Kidney (tissue), 13 donors: ENCODE measurements at regions not wholly inside any gene's neighbourhood (a gene's known extent, or its start where the extent isn't known, plus 50 kb on each side); places are given as distances from the start of the nearest gene placed in this dataset.
"Not testable (repeated sequence)": the region's sequence is repeated elsewhere in the genome, so short reads cannot be mapped to it uniquely, and the experiment has no call there.

Experiments used
- DNase-seq, 5 donors: peaks; one replicate each; pipeline ENCODE4 v3.0.0-alpha.2; 2013 to 2020
- FAIRE-seq: peaks from 2 replicates; lab custom pipeline; 2012; peaks lifted over from hg19 to GRCh38; lab: Jason Lieb, UNC
- H3K27ac ChIP-seq, 2 donors: one replicate each; pipeline ENCODE4 v1.7.0; 2013; ENCODE audit warnings: low read depth in 2 of 2, low read length in 2 of 2, inconsistent platforms in 1 of 2
- H3K27me3 ChIP-seq: one replicate; pipeline ENCODE4 v1.7.1; 2013; ENCODE audit warnings: low read length, inconsistent platforms; ENCODE audit not compliant: control insufficient read depth, insufficient read depth
- H3K36me3 ChIP-seq, 3 donors: one replicate each; pipeline versions ENCODE4 v1.7.0 to v1.7.1; 2013; ENCODE audit warnings: low read length in 3 of 3, control low read depth in 1 of 3, inconsistent platforms in 1 of 3; ENCODE audit not compliant: insufficient read depth in 3 of 3, control insufficient read depth in 2 of 3
- H3K4me1 ChIP-seq, 3 donors: one replicate each; pipeline versions ENCODE4 v1.7.0 to v1.7.1; 2013; ENCODE audit warnings: low read length in 3 of 3, inconsistent platforms in 1 of 3, low read depth in 1 of 3; ENCODE audit not compliant: control insufficient read depth in 2 of 3, insufficient read depth in 2 of 3
- H3K4me3 ChIP-seq, 3 donors: one replicate each; pipeline versions ENCODE4 v1.7.0 to v1.8.1; 2013; ENCODE audit warnings: low read length in 3 of 3, control low read depth in 1 of 3, inconsistent platforms in 1 of 3
- H3K9ac ChIP-seq, 3 donors: one replicate each; pipeline versions ENCODE4 v1.7.0 to v1.7.1; 2013; ENCODE audit warnings: low read length in 3 of 3, control low read depth in 1 of 3, inconsistent platforms in 1 of 3
- H3K9me3 ChIP-seq, 3 donors: one replicate each; pipeline versions ENCODE4 v1.7.0 to v1.7.1; 2013; ENCODE audit warnings: low read length in 3 of 3, control low read depth in 1 of 3, inconsistent platforms in 1 of 3; ENCODE audit not compliant: control insufficient read depth in 2 of 3, insufficient read depth in 1 of 3
- intact Hi-C: fragments of 100-400 bp; cut with DNase I; formaldehyde crosslinking; loops from one replicate; pipeline ENCODE4 v1.11.1; 2022
- TF ChIP-seq, protein P1 (sequence below): IDR thresholded peaks from 3 replicates; pipeline ENCODE4 v1.5.1; 2012; ENCODE audit warnings: mild to moderate bottlenecking, moderate library complexity, borderline replicate concordance; ENCODE audit not compliant: insufficient read depth; ENCODE audit errors: extremely low read depth
- donor health status: control.
- donor health status: control.
- donor health status: control.
- donor health status: control.
- donor health status: control.
- donor health status: DM: yes; HTN: yes; CAD: no.
- donor health status: Normal renal cell carcinoma (clear cell type).

DNA sequence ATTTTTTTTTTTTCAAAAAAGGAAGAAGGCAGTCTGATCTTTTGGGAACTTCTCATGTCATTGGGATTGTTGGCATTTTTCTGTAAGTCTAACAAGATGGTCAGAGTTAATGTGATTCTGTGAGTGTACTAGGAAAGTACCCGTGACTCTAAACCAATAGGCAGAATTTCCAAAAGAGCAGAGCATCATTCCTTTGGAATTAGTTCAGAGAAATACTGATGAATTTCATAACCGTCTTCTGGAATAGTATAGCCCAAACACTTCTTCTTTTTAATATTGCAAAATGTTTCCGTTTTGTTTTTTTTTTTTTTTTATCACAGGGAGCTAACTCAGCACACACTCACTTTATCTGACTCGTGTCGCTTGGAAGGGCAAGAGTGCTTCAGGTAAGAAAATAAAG, 407.4 kb downstream of the DTWD2 start:
- no peak overlapping the region for H3K4me3 ChIP-seq
- no peaks in the 10 kb centered on the region for H3K36me3 ChIP-seq
- TF ChIP-seq, protein P1, sequence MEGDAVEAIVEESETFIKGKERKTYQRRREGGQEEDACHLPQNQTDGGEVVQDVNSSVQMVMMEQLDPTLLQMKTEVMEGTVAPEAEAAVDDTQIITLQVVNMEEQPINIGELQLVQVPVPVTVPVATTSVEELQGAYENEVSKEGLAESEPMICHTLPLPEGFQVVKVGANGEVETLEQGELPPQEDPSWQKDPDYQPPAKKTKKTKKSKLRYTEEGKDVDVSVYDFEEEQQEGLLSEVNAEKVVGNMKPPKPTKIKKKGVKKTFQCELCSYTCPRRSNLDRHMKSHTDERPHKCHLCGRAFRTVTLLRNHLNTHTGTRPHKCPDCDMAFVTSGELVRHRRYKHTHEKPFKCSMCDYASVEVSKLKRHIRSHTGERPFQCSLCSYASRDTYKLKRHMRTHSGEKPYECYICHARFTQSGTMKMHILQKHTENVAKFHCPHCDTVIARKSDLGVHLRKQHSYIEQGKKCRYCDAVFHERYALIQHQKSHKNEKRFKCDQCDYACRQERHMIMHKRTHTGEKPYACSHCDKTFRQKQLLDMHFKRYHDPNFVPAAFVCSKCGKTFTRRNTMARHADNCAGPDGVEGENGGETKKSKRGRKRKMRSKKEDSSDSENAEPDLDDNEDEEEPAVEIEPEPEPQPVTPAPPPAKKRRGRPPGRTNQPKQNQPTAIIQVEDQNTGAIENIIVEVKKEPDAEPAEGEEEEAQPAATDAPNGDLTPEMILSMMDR, result no peak
- intact Hi-C loops, result no loop called here
- no peaks in the 10 kb centered on the region for H3K9me3 ChIP-seq
- FAIRE-seq (no peak), DNase-seq (no peak)
- no peaks in the 10 kb centered on the region for H3K4me1 ChIP-seq
- H3K9ac ChIP-seq, result no peak overlapping the region
- no peaks in the 10 kb centered on the region for H3K27me3 ChIP-seq
- H3K27ac ChIP-seq, result no peak overlapping the region

DNA sequence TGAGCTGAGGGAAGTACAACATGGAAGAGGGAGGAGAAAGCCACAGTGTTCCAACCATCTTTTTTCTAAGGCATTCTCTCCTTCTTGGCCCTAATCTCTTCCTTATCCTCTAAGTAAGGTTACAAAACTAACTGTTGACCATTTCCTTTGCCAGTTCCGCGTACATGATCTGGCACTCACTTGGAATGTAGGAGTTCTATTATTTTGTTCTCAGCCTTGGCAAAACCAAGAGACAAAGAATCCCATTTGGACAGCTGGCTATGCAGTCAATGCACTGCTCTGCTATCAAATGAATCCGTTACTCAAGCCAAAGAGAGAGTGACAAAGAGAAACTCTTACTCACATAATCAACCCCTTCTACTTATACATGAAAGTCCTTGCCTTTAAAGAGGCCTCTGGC, 410.3 kb downstream of the DTWD2 start:
- H3K36me3 ChIP-seq, result no peaks in the 10 kb centered on the region
- no peak overlapping the region for H3K9ac ChIP-seq
- H3K4me3 ChIP-seq, result no peak overlapping the region
- no peaks in the 10 kb centered on the region for H3K27me3 ChIP-seq
- no peaks in the 10 kb centered on the region for H3K4me1 ChIP-seq
- TF ChIP-seq, protein P1, result no peak
- H3K9me3 ChIP-seq, result no peaks in the 10 kb centered on the region
- DNase-seq, result no peak
- intact Hi-C loops, result no loop called here
- no peak for FAIRE-seq
- H3K27ac ChIP-seq, result no peak overlapping the region

DNA sequence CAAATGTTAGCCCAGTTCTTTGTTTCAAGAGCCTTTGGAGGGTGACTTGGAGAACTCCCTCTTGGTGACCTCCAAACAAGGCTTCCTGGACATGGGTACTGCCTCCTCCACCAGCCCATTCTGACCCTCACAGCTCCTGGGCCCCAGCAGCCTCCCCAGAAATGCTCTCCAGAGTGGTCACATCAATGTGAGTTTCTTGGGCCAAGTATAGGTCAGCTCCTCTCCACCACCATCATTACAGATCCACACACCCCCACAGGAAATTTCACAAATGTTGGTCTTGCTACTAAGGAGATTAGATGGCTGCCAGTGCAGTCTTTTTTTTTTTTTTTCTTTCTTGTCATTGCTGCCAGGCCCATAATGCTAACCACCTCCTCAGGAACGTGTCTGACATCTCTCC, 410.7 kb downstream of the DTWD2 start:
- TF ChIP-seq, protein P1, result no peak
- Histone ChIP-seq H3K36me3 (no peaks in the 10 kb centered on the region), H3K9ac (no peak overlapping the region), H3K9me3 (no peaks in the 10 kb centered on the region), H3K4me1 (no peaks in the 10 kb centered on the region), H3K27ac (no peak overlapping the region), H3K4me3 (no peak overlapping the region), H3K27me3 (no peaks in the 10 kb centered on the region)
- intact Hi-C loops, result no loop called here
- FAIRE-seq (no peak), DNase-seq (no peak)

DNA sequence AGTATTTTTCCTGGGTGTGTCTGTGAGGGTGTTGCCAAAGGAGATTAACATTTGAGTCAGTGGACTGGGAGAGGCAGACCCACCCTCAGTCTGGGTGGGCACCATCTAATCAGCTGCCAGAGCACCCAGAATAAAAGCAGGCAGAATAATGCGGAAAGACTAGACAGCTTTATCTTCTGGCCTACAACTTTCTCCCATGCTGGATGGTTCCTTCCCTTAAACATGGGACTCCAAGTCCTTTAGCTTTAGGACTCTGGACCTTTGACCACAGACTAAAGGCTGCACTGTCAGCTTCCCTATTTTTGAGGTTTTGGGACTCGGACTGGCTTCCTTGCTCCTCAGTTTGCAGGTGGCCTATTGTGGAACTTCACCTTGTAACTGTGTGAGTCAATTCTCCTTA, 418.1 kb downstream of the DTWD2 start:
- FAIRE-seq, intact Hi-C loops, H3K4me1 ChIP-seq: not testable (repeated sequence)

DNA sequence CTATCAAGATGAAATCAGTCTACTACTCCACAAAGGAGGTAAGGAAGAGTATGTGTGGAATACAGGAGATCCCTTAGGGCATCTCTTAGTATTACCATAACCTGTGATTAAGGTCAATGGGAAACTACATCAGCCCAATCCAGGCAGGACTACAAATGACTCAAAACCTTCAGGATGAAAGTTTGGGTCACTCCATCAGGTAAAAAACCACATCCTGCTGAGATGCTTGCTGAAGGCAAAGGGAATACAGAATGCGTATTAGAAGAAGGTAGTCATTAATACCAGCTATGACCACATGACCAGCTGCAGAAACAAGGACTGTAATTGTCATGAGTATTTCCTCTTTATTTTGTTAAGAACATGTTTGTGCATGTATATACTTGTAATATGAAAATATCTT, 418.8 kb downstream of the DTWD2 start:
- H3K9me3 ChIP-seq, H3K4me1 ChIP-seq, DNase-seq, H3K27ac ChIP-seq, H3K9ac ChIP-seq, H3K27me3 ChIP-seq, H3K4me3 ChIP-seq, H3K36me3 ChIP-seq, FAIRE-seq, intact Hi-C loops: not testable (repeated sequence)

More for the DNA sequence above, 418.1 kb downstream of the DTWD2 start:
- H3K9ac ChIP-seq, H3K36me3 ChIP-seq, H3K27me3 ChIP-seq, DNase-seq, H3K9me3 ChIP-seq, H3K27ac ChIP-seq, H3K4me3 ChIP-seq: not testable (repeated sequence)
